HepG2 (cell line): ENCODE measurements at regions not wholly inside any gene's neighbourhood (a gene's known extent, or its start where the extent isn't known, plus 50 kb on each side); places are given as distances from the start of the nearest gene placed in this dataset.

Experiments
- ATAC-seq: fragments of 200-7000 bp; cut with Tn5 transposase; 3 replicates; pipeline ENCODE4 v1.9.1; 2020; ENCODE audit warnings: mild to moderate bottlenecking, moderate library complexity
- BruUV-seq: library from RNA; stranded (reverse); fragments of 400-500 nt; replicated peaks from 2 replicates; lab custom pipeline; 2021; lab: Mats Ljungman, UMichigan
- CTCF ChIA-PET: fragments of 300-600 bp; formaldehyde crosslinking; extraction: SDS; loops from one replicate; lab custom pipeline; 2021; ENCODE audit warnings: low total read pairs, inconsistent platforms, low intra/inter-chr PET ratio; lab: Yijun Ruan, JAX
- POLR2A ChIA-PET: fragments of 350-600 bp; sonication (Branson Sonifier 250); formaldehyde crosslinking; loops from one replicate; lab custom pipeline; 2020; ENCODE audit warnings: antibody characterized with exemption, inconsistent platforms; lab: Yijun Ruan, JAX
- DNase-seq: peaks from one replicate; pipeline ENCODE4 v3.0.0-alpha.2; 2015; ENCODE audit warnings: low spot score
- FAIRE-seq: peaks from 3 replicates; lab custom pipeline; 2011; peaks lifted over from hg19 to GRCh38; lab: Jason Lieb, UNC
- H2AFZ ChIP-seq: one replicate; pipeline ENCODE4 v1.6.1; 2011; ENCODE audit warnings: low read length, inconsistent platforms
- H3K27ac ChIP-seq: fragments of 300-600 bp; 3 replicates; pipeline ENCODE4 v1.8.0; 2011; ENCODE audit warnings: mixed run types, mild to moderate bottlenecking, mixed read lengths, low read length, inconsistent platforms; ENCODE audit not compliant: insufficient read depth; ENCODE audit errors: extremely low read length
- H3K27me3 ChIP-seq, 2 experiments: fragments of 200-600 bp in 1 of 2; 2 replicates in 1 of 2; 3 replicates in 1 of 2; pipeline versions ENCODE4 v1.6.0 to v1.8.0; 2011; ENCODE audit warnings: low read length in 2 of 2, mild to moderate bottlenecking in 2 of 2, moderate library complexity in 2 of 2, inconsistent platforms in 1 of 2; ENCODE audit not compliant: insufficient read depth in 2 of 2, control insufficient read depth in 1 of 2
- H3K36me3 ChIP-seq, 2 experiments: fragments of 200-600 bp in 1 of 2; replicated peaks in 1 of 2; 2 replicates in 1 of 2; 3 replicates in 1 of 2; pipeline versions ENCODE4 v1.5.1 to v1.8.0; 2011; ENCODE audit warnings: low read length in 2 of 2, inconsistent platforms in 1 of 2; ENCODE audit not compliant: insufficient read depth in 2 of 2, control insufficient read depth in 1 of 2
- H3K4me1 ChIP-seq: 2 replicates; pipeline ENCODE4 v1.5.1; 2012; ENCODE audit warnings: low read length, inconsistent platforms; ENCODE audit not compliant: insufficient read depth
- H3K4me2 ChIP-seq: 2 replicates; pipeline ENCODE4 v1.6.0; 2011; ENCODE audit warnings: low read depth, low read length, inconsistent platforms
- H3K4me3 ChIP-seq, 3 experiments: fragments of 200-600 bp in 1 of 3; sonication (generic), shearing (Covaris generic) in 1 of 3; replicated peaks in 1 of 3; 2 replicates each; pipeline ENCODE4 v1.5.1; 2011 to 2016; ENCODE audit warnings: low read length in 3 of 3, inconsistent platforms in 2 of 3, low read depth in 2 of 3, mild to moderate bottlenecking in 2 of 3, control low read depth in 1 of 3, mixed read lengths in 1 of 3; ENCODE audit not compliant: insufficient read depth in 1 of 3
- H3K79me2 ChIP-seq: one replicate; pipeline ENCODE4 v1.6.1; 2011; ENCODE audit warnings: low read length, inconsistent platforms; ENCODE audit not compliant: insufficient read depth
- H3K9ac ChIP-seq: 2 replicates; pipeline ENCODE4 v1.6.0; 2011; ENCODE audit warnings: mild to moderate bottlenecking, low read depth, low read length, inconsistent platforms; ENCODE audit not compliant: insufficient read depth
- H3K9me3 ChIP-seq: 2 replicates; pipeline ENCODE4 v1.5.1; 2012; ENCODE audit warnings: mild to moderate bottlenecking, low read length
- H4K20me1 ChIP-seq: 2 replicates; pipeline ENCODE4 v1.6.0; 2011; ENCODE audit warnings: inconsistent platforms, mild to moderate bottlenecking, low read length, moderate library complexity; ENCODE audit not compliant: insufficient read depth
- ATAD3A ChIP-seq: sonication (generic); formaldehyde crosslinking; IDR thresholded peaks from 2 replicates; pipeline ENCODE4 v1.4.0; 2020; ENCODE audit warnings: missing genetic modification reagents
- HDAC2 ChIP-seq: sonication (generic); formaldehyde crosslinking; IDR thresholded peaks from 2 replicates; pipeline ENCODE4 v1.4.0; 2020; ENCODE audit warnings: missing genetic modification reagents
- JUNB ChIP-seq: sonication (generic); formaldehyde crosslinking; IDR thresholded peaks from 2 replicates; pipeline ENCODE4 v1.8.0; 2022; ENCODE audit warnings: missing genetic modification reagents, mild to moderate bottlenecking, borderline replicate concordance
- PHB2 ChIP-seq: fragments of 450-650 bp; IDR thresholded peaks from 2 replicates; pipeline ENCODE4 v1.6.1; 2018; ENCODE audit not compliant: partially characterized antibody
- RFXANK ChIP-seq: IDR thresholded peaks from 2 replicates; pipeline ENCODE4 v1.6.1; 2016
- ZNF326 ChIP-seq: sonication (generic); formaldehyde crosslinking; IDR thresholded peaks from 2 replicates; pipeline ENCODE4 v1.4.0; 2020; ENCODE audit warnings: missing genetic modification reagents, borderline replicate concordance
- ZNF33B ChIP-seq: sonication (generic); formaldehyde crosslinking; IDR thresholded peaks from 2 replicates; pipeline ENCODE4 v1.5.1; 2020; ENCODE audit warnings: mild to moderate bottlenecking, missing genetic modification reagents
- ZNF879 ChIP-seq: sonication (generic); formaldehyde crosslinking; IDR thresholded peaks from 2 replicates; pipeline ENCODE4 v1.8.1; 2023; ENCODE audit warnings: missing genetic modification reagents
- WGBS: methylation state at CpG from one replicate; pipeline ENCODE4 v1.1.6; 2017; ENCODE audit warnings: low lambda C conversion rate; 5-methylcytosine and 5-hydroxymethylcytosine counted together
- in situ Hi-C: cut with HindIII; loops from 2 replicates; pipeline ENCODE4 v1.10.0; 2017; ENCODE audit warnings: low pct_unique_long_range_greater_than_20kb; ENCODE audit not compliant: extremely low pct_ligation_motif_present
- intact Hi-C: fragments of 100-400 bp; cut with micrococcal nuclease; formaldehyde crosslinking; loops from one replicate; pipeline ENCODE4 v1.10.0; 2022; ENCODE audit not compliant: unreplicated experiment
- TF ChIP-seq, protein P1 (sequence below): sonication (generic); formaldehyde crosslinking; IDR thresholded peaks from 2 replicates; pipeline ENCODE4 v1.4.0; 2020; ENCODE audit warnings: missing genetic modification reagents
- TF ChIP-seq, protein P2 (sequence below), 2 experiments: fragments of 450-650 bp in 1 of 2; sonication (generic) in 1 of 2; formaldehyde crosslinking in 1 of 2; IDR thresholded peaks; 2 replicates each; pipeline versions ENCODE4 v1.6.1 to v1.8.0; 2016 to 2022; ENCODE audit warnings: antibody characterized with exemption in 1 of 2, mild to moderate bottlenecking in 1 of 2, missing genetic modification reagents in 1 of 2
- TF ChIP-seq, protein P3 (sequence below): sonication (generic); formaldehyde crosslinking; IDR thresholded peaks from 2 replicates; pipeline ENCODE4 v1.8.0; 2022; ENCODE audit warnings: missing genetic modification reagents, mild to moderate bottlenecking, inconsistent platforms, borderline replicate concordance

DNA sequence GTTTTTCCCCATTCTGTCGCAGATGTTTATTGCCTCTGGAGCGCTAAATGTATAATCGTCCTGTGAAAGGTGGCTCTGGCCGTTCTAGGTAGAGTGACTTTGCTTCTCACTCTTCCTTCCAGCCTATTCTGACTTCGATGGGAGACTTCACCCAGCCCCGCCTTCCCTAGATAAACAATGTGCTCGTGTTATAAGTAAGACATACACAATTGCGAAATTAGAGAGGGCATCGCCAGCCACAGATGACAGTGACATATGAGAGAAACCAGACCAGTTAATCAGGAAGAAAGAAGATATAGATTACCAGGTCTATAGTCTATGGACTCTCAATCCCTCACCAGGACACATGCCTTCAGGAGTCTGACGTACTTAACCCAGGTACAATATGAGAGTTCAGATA, 1050.5 kb upstream of the AUTS2 start (continued):
- no peak for TF ChIP-seq JUNB (CRISPR knock-in tag)
- TF ChIP-seq, protein P1, sequence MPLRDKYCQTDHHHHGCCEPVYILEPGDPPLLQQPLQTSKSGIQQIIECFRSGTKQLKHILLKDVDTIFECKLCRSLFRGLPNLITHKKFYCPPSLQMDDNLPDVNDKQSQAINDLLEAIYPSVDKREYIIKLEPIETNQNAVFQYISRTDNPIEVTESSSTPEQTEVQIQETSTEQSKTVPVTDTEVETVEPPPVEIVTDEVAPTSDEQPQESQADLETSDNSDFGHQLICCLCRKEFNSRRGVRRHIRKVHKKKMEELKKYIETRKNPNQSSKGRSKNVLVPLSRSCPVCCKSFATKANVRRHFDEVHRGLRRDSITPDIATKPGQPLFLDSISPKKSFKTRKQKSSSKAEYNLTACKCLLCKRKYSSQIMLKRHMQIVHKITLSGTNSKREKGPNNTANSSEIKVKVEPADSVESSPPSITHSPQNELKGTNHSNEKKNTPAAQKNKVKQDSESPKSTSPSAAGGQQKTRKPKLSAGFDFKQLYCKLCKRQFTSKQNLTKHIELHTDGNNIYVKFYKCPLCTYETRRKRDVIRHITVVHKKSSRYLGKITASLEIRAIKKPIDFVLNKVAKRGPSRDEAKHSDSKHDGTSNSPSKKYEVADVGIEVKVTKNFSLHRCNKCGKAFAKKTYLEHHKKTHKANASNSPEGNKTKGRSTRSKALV (CRISPR knock-in tag) = no peak
- TF ChIP-seq ZNF879 = no peak
- TF ChIP-seq ATAD3A (CRISPR knock-in tag) = no peak

DNA sequence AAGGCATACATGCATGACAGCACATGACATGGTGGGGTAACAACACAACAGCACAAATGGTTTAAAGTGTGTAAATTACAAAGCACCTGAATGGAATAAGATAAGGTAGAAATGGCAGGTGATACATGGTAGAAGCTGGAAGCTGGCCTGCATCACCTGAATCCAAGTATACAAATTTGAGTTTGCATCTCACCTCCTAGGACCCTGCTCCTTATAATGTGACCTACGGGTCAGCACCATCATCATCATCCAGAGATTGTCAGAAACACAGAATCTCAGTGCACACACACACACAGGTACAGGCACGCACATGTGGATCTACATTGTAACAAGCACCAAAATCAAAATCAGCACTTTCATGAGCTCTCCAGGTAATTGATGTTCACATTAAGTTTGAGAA, 1048.2 kb upstream of the AUTS2 start:
- 13% methylated on average over 2 of the region's 2 CpGs for WGBS
- no peak for FAIRE-seq
- H3K27ac ChIP-seq = no peak overlapping the region
- DNase-seq = no peak
- no TSS peak for BruUV-seq
- H3K36me3 ChIP-seq = no peaks in the 10 kb centered on the region
- in situ Hi-C loops = no loop called here
- H3K27me3 ChIP-seq = no peaks in the 10 kb centered on the region
- no peak overlapping the region for H3K4me3 ChIP-seq
- H3K9ac ChIP-seq = no peak overlapping the region
- no peak for ATAC-seq
- CTCF ChIA-PET = no interaction called here
- intact Hi-C loops = no loop called here
- H2AFZ ChIP-seq = no peak overlapping the region
- H3K79me2 ChIP-seq = no peaks in the 10 kb centered on the region
- POLR2A ChIA-PET = no interaction called here
- H3K4me1 ChIP-seq = no peaks in the 10 kb centered on the region
- H3K9me3 ChIP-seq = no peaks in the 10 kb centered on the region
- no peak overlapping the region for H3K4me2 ChIP-seq
- no peaks in the 10 kb centered on the region for H4K20me1 ChIP-seq
- TF ChIP-seq, protein P2, sequence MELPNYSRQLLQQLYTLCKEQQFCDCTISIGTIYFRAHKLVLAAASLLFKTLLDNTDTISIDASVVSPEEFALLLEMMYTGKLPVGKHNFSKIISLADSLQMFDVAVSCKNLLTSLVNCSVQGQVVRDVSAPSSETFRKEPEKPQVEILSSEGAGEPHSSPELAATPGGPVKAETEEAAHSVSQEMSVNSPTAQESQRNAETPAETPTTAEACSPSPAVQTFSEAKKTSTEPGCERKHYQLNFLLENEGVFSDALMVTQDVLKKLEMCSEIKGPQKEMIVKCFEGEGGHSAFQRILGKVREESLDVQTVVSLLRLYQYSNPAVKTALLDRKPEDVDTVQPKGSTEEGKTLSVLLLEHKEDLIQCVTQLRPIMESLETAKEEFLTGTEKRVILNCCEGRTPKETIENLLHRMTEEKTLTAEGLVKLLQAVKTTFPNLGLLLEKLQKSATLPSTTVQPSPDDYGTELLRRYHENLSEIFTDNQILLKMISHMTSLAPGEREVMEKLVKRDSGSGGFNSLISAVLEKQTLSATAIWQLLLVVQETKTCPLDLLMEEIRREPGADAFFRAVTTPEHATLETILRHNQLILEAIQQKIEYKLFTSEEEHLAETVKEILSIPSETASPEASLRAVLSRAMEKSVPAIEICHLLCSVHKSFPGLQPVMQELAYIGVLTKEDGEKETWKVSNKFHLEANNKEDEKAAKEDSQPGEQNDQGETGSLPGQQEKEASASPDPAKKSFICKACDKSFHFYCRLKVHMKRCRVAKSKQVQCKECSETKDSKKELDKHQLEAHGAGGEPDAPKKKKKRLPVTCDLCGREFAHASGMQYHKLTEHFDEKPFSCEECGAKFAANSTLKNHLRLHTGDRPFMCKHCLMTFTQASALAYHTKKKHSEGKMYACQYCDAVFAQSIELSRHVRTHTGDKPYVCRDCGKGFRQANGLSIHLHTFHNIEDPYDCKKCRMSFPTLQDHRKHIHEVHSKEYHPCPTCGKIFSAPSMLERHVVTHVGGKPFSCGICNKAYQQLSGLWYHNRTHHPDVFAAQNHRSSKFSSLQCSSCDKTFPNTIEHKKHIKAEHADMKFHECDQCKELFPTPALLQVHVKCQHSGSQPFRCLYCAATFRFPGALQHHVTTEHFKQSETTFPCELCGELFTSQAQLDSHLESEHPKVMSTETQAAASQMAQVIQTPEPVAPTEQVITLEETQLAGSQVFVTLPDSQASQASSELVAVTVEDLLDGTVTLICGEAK (IDR thresholded peaks at IDR 0.05) = no peak
- TF ChIP-seq, protein P2 (CRISPR knock-in tag; IDR thresholded peaks at IDR 0.05) = no peak
- TF ChIP-seq, protein P3, sequence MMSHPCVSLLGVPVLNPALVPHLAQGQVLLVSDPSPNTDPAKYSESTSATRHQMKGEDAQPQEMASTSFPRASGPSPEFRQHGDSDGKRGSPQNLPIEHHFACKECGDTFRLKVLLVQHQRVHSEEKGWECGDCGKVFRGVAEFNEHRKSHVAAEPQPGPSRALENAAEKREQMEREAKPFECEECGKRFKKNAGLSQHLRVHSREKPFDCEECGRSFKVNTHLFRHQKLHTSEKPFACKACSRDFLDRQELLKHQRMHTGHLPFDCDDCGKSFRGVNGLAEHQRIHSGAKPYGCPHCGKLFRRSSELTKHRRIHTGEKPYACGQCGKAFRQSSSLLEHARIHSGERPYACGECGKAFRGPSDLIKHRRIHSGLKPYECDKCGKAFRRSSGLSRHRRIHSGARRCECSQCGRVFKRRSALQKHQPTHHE (CRISPR knock-in tag) = no peak
- TF ChIP-seq ZNF33B (no peak), RFXANK (CRISPR knock-in tag) (no peak), ZNF326 (CRISPR knock-in tag) (no peak), HDAC2 (CRISPR knock-in tag) (no peak), PHB2 (no peak)
